Aorta (tissue), 5 donors: ENCODE measurements at regions not wholly inside any gene's neighbourhood (a gene's known extent, or its start where the extent isn't known, plus 50 kb on each side); places are given as distances from the start of the nearest gene placed in this dataset.
"Not testable (repeated sequence)": the region's sequence is repeated elsewhere in the genome, so short reads cannot be mapped to it uniquely, and the experiment has no call there.

Experiments used
- ATAC-seq: fragments of 200-7000 bp; cut with Tn5 transposase; one replicate; pipeline ENCODE4 v1.9.1; 2022; ENCODE audit warnings: moderate library complexity; ENCODE audit not compliant: low FRiP score
- DNase-seq, 2 donors: peaks; one replicate each; pipeline ENCODE4 v3.0.0-alpha.2; 2020
- H3K27ac ChIP-seq, 2 donors: one replicate each; pipeline ENCODE4 v1.5.1; 2013; ENCODE audit warnings: low read length in 2 of 2, mild to moderate bottlenecking in 2 of 2, moderate library complexity in 2 of 2, control low read depth in 1 of 2, inconsistent platforms in 1 of 2, low read depth in 1 of 2
- H3K27me3 ChIP-seq, 2 donors: one replicate each; pipeline ENCODE4 v1.6.1; 2013; ENCODE audit warnings: control low read depth in 1 of 2, low read length in 1 of 2, mild to moderate bottlenecking in 1 of 2, moderate library complexity in 1 of 2; ENCODE audit not compliant: insufficient read depth in 2 of 2, control insufficient read depth in 1 of 2
- H3K36me3 ChIP-seq, 2 donors: one replicate each; pipeline ENCODE4 v1.6.1; 2013; ENCODE audit warnings: control low read depth in 1 of 2, low read length in 1 of 2, mild to moderate bottlenecking in 1 of 2; ENCODE audit not compliant: insufficient read depth in 2 of 2, control insufficient read depth in 1 of 2
- H3K4me1 ChIP-seq, 2 donors: one replicate each; pipeline ENCODE4 v1.6.1; 2013; ENCODE audit warnings: low read length in 2 of 2, control low read depth in 1 of 2, mild to moderate bottlenecking in 1 of 2, moderate library complexity in 1 of 2; ENCODE audit not compliant: insufficient read depth in 2 of 2, control insufficient read depth in 1 of 2
- H3K4me3 ChIP-seq, 2 donors: one replicate each; pipeline ENCODE4 v1.5.1; 2013; ENCODE audit warnings: low read length in 2 of 2, control low read depth in 1 of 2, mild to moderate bottlenecking in 1 of 2
- H3K9me3 ChIP-seq: one replicate; pipeline ENCODE4 v1.6.1; 2013; ENCODE audit warnings: mild to moderate bottlenecking, low read length; ENCODE audit not compliant: control insufficient read depth
- WGBS, 2 donors: extraction: QIAGEN DNeasy Blood & Tissue Kit; methylation state at CpG; one replicate each; pipeline ENCODE4 v1.1.7; 2013; 5-methylcytosine and 5-hydroxymethylcytosine counted together
- intact Hi-C, 2 donors: fragments of 100-400 bp; cut with DNase I; formaldehyde crosslinking; loops; one replicate each; pipeline versions ENCODE4 v1.14.2 to v1.15.0; 2022
- donor health status: healthy with polysubstance abuse.
- donor health status: Bipolar disorder and iron deficiency.
- donor health status: DM: no; HTN: no; CAD: no.
- donor health status: DM: no; HTN: no; CAD: no.
- donor health status: DM: yes; HTN: yes; CAD: no.

DNA sequence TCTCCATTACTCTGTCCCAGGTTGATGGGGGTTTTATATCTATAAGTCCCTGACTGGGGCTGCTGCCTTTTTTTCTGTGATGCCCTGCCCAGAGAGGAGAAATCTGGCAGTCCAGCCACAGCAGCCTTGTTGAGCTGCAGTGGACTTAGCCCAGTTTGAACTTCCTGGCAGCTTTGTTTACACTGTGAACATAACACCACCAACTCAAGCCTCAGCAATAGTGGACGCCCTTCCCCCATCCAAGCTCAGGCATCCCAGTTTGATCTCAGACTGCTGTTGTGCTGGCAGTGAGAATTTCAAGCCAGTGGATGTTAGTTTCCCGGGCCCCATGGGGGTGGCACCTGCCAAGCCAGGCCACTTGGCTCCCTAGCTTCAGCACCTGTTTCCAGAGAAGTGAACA, 298.5 kb upstream of the KDM5D start:
- no peaks in the 10 kb centered on the region for H3K4me1 ChIP-seq
- no peaks in the 10 kb centered on the region for H3K9me3 ChIP-seq
- no peak overlapping the region for H3K27ac ChIP-seq
- WGBS, 2 donors = 60% methylated on average over 2 of the region's 2 CpGs; no CpG with 5 or more reads in 1 of the 2 donors
- no peak overlapping the region for H3K4me3 ChIP-seq
- intact Hi-C loops = no loop called here
- no peak for DNase-seq
- H3K36me3 ChIP-seq = no peaks in the 10 kb centered on the region
- ATAC-seq = no peak
- H3K27me3 ChIP-seq = no peaks in the 10 kb centered on the region

DNA sequence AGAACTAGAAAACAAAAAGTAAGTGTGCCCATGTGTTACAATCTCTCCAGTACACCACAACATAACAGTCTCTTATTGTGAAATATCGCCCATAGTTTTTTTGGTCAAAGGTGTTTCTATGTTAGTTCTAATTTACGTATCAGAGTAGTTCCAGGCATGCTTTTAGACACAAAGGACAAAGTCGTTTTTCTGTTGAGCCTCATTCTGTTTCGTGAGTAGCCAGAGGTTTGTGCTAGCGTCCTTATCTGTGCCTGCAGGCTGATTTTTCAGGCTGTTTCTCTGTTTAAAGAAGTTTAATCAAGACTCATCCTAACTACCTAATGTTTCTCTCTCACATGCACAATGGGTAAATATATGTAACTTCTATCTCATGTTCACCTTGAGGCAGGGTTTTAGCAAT, 281.1 kb upstream of the KDM5D start:
- Histone ChIP-seq H3K4me3 (no peak overlapping the region), H3K27me3 (no peaks in the 10 kb centered on the region), H3K4me1 (no peaks in the 10 kb centered on the region), H3K9me3 (no peaks in the 10 kb centered on the region), H3K36me3 (no peaks in the 10 kb centered on the region), H3K27ac (no peak overlapping the region)
- 36% methylated on average over 5 of the region's 5 CpGs; no CpG with 5 or more reads in 1 of the 2 donors for WGBS, 2 donors
- DNase-seq (no peak), ATAC-seq (no peak)
- intact Hi-C loops = no loop called here

DNA sequence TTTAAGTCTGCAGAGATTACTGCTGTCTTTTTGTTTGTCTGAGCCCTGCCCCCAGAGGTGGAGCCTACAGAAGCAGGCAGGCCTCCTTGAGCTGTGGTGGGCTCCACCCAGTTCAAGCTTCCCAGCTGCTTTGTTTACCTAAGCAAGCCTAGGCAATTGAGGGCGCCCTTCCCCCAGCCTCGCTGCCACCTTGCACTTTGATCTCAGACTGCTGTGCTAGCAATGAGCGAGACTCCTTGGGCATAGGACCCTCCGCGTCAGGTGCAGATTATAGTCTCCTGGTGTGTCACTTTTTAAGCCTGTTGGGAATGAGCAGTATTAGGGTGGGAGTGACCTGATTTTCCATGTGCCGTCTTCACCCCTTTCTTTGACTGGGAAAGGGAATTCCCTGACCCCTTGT, 248.9 kb upstream of the KDM5D start:
- ATAC-seq, intact Hi-C loops, H3K9me3 ChIP-seq, H3K27ac ChIP-seq, H3K4me3 ChIP-seq, H3K4me1 ChIP-seq, H3K36me3 ChIP-seq, H3K27me3 ChIP-seq, DNase-seq: not testable (repeated sequence)
- 76% methylated on average over 6 of the region's 6 CpGs; no CpG with 5 or more reads in 1 of the 2 donors for WGBS, 2 donors

DNA sequence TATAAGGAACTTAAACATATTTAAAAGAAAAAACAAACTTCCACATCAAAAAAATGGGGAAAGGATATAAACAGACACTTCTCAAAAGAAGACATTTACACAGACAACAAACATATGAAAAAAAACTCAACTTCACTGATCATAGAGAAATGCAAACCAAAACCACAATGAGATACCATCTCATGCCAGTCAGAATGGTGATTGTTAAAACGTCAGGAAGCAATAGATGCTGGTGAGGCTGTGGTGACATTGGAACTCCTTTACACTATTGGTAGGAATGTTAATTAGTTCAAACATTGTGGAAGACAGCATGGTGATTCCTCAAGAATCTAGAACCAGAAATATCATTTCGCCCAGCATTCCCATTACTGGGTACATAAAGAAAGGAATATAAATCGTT, 228.5 kb upstream of the KDM5D start:
- Histone ChIP-seq H3K9me3 (no peaks in the 10 kb centered on the region), H3K4me1 (no peaks in the 10 kb centered on the region), H3K4me3 (no peak overlapping the region), H3K27ac (no peak overlapping the region), H3K36me3 (no peaks in the 10 kb centered on the region), H3K27me3 (no peaks in the 10 kb centered on the region)
- WGBS, 2 donors = 64% methylated on average over 3 of the region's 3 CpGs; no CpG with 5 or more reads in 1 of the 2 donors
- no peak for DNase-seq
- intact Hi-C loops = no loop called here
- no peak for ATAC-seq

DNA sequence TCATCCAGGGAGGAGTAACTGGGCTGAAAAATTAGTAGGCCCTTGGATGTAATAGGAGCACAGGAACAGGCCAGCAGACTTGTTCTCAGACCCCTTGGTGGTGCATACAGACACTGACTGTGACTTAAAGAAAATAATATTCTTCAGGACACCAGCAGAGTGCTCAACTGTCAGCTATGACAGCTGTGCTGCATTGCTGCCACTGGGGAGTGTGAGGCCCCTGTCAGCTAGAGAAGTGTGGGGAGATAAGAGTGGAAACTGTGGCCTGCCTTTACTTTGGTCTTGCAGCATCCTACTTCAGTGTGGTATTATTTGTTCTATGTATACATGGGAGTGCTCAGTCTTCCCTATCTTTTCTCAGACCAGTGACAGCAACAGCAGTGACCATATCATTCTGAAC, 203.2 kb upstream of the KDM5D start:
- H3K4me1 ChIP-seq = no peaks in the 10 kb centered on the region
- no peak for ATAC-seq
- no peak for DNase-seq
- no peaks in the 10 kb centered on the region for H3K9me3 ChIP-seq
- H3K27ac ChIP-seq = no peak overlapping the region
- no peak overlapping the region for H3K4me3 ChIP-seq
- no peaks in the 10 kb centered on the region for H3K36me3 ChIP-seq
- H3K27me3 ChIP-seq = no peaks in the 10 kb centered on the region
- intact Hi-C loops = no loop called here

DNA sequence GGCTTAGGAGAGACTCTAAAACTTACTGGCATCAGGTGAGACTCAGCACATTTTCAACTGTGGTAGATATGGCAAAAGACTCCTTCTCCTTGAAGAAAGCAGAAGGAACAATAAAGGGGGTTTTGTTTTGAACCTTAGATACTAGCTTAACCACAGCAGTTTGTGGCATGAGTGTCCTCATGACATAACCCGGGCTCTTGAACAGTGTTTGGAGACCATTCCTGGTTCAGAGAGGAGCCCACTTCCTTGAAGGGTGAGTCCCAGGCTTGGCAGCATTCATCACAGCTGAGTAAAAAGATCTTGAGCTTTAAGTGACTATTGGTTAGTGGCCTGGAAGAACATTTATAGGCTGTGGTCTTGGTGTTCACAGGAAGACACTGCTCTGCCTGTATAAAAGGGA, 154.5 kb upstream of the KDM5D start:
- H3K27me3 ChIP-seq = no peaks in the 10 kb centered on the region
- H3K4me1 ChIP-seq = no peaks in the 10 kb centered on the region
- no peak overlapping the region for H3K27ac ChIP-seq
- ATAC-seq = no peak
- H3K4me3 ChIP-seq = no peak overlapping the region
- H3K36me3 ChIP-seq = no peaks in the 10 kb centered on the region
- intact Hi-C loops = no loop called here
- DNase-seq = no peak
- 52% methylated on average over 1 of the region's 1 CpG; no CpG with 5 or more reads in 1 of the 2 donors for WGBS, 2 donors
- H3K9me3 ChIP-seq = no peaks in the 10 kb centered on the region

DNA sequence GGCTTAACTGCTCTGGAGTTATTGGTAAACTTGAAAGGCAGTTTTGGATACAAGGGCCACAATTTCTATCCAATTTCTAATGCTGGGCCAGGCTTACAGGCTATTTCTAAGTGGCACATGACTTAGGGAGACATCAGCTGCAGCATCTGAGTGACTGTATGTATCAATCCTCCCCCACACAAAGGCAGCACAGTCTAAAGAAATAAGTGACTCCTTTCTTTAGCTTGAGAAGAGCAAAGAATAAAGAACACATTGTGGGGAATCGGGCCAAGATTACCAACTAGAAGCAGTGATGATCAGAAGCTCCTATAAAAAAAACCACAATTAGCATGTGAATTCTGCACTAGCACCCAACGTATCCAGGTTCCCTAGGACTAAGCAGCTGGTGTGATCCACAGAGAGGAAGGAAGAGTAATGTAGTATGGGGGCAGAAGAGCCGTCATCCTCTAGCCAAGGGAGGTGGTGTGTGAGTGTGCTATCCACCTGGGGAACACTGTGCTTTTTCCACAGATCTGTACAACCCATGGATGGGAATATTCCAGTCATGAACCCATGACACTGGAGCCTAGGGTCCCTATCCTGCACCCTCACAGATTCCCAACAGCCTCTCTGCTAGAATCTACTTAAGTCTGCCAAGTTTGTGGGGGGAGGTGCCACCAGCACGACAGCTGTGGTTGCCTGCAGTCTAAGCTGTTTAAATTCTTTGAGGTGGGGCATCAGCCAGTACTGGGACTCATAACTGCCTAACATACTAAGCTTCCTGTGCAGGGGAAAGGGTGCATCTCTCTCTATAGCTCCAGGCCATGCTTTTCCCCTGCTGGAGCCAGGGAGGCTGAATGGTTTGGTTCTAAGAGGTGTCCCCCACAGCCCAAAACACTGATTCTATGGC, 147.8 kb upstream of the KDM5D start:
- intact Hi-C loops = no loop called here
- Histone ChIP-seq H3K4me3 (no peak overlapping the region), H3K27me3 (no peaks in the 10 kb centered on the region), H3K27ac (no peak overlapping the region), H3K4me1 (no peaks in the 10 kb centered on the region), H3K9me3 (no peaks in the 10 kb centered on the region), H3K36me3 (no peaks in the 10 kb centered on the region)
- WGBS, 2 donors = 45% methylated on average over 4 of the region's 4 CpGs; no CpG with 5 or more reads in 1 of the 2 donors
- DNase-seq (no peak), ATAC-seq (no peak)

DNA sequence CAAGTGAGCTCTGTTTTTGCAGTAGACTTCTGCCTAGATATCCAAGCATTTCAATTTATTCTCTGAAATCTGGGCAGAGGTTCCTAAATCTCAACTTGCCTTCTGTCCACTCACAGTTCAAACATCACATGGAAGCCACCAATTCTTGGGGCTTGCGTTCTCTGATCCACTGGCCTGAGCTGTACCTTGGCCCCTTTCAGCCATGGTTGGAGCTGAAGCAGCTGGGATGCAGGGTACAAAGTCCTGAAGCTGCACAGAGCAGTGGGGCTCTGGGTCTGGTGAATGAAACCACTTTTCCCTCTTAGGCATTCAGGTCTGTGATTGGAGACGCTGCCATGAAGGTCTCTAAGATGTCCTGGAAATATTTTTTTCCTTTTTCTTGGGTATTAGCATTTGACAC, 137.6 kb upstream of the KDM5D start:
- H3K36me3 ChIP-seq = no peaks in the 10 kb centered on the region
- H3K9me3 ChIP-seq = no peaks in the 10 kb centered on the region
- H3K27me3 ChIP-seq = no peaks in the 10 kb centered on the region
- no peak overlapping the region for H3K27ac ChIP-seq
- no peak for ATAC-seq
- 52% methylated on average over 2 of the region's 2 CpGs; no CpG with 5 or more reads in 1 of the 2 donors for whole genome bisulfite sequencing, 2 donors
- H3K4me1 ChIP-seq = no peaks in the 10 kb centered on the region
- DNase-seq = no peak
- H3K4me3 ChIP-seq = no peak overlapping the region
- intact Hi-C loops = no loop called here

DNA sequence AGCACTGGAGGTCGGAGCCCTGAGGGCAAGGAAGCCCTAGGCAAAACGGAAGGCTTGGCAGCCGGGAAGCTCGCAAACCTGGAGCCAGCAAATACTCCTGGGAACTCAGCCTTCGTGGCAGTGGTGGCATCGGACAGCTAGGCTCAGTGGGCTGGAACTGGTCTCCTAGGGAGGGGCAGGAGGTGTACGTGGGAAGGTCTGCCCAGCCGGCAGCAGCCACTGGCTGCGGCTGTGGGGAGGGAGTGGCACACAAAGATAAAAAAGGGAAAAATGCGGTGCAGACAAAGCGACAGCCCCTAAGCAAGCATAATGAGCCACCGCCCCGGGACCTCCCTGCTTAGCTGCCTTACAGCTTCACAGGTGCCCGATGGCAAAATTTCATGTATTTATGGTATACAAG, 125.2 kb upstream of the KDM5D start:
- H3K27me3 ChIP-seq = no peaks in the 10 kb centered on the region
- H3K4me1 ChIP-seq = no peaks in the 10 kb centered on the region
- H3K27ac ChIP-seq = peak overlapping the region in 1 of 2 donors; percentile 56
- 15% methylated on average over 14 of the region's 14 CpGs; no CpG with 5 or more reads in 1 of the 2 donors for WGBS, 2 donors
- no peaks in the 10 kb centered on the region for H3K9me3 ChIP-seq
- ATAC-seq = no peak
- no peaks in the 10 kb centered on the region for H3K36me3 ChIP-seq
- H3K4me3 ChIP-seq = no peak overlapping the region
- intact Hi-C loops = no loop called here
- no peak for DNase-seq
